Keratinocyte (primary cell): ENCODE measurements at regions not wholly inside any gene's neighbourhood (a gene's known extent, or its start where the extent isn't known, plus 50 kb on each side); places are given as distances from the start of the nearest gene placed in this dataset.

ENCODE experiments used
- CTCF ChIP-seq, 3 experiments: IDR thresholded peaks in 1 of 3; conservative IDR thresholded peaks in 1 of 3; optimal IDR thresholded peaks in 1 of 3; 2 replicates in 2 of 3; 3 replicates in 1 of 3; pipeline versions ENCODE3 to v1.5.1; 2011; ENCODE audit warnings: low read length in 3 of 3, mild to moderate bottlenecking in 3 of 3, moderate library complexity in 2 of 3, control low read depth in 1 of 3, inconsistent platforms in 1 of 3; ENCODE audit not compliant: insufficient read depth in 2 of 3; ENCODE audit errors: extremely low read depth in 1 of 3
- EZH2 ChIP-seq: IDR thresholded peaks from one replicate; pipeline ENCODE4 v1.6.1; 2012; ENCODE audit warnings: inconsistent platforms, mild to moderate bottlenecking, low read length, moderate library complexity

- no peak for TF ChIP-seq CTCF (optimal IDR thresholded peaks at IDR 0.05 in 1 of 3, IDR thresholded peaks at IDR 0.05 in 1 of 3, conservative IDR thresholded peaks at IDR 0.05 in 1 of 3; ENCODE audit: extremely low read depth in 1 of 3, insufficient read depth in 2 of 3, low read length in 3 of 3)
- TF ChIP-seq EZH2: no peak
Measured at GRCh38 chr3:163538387-163538786, 1539.9 kb downstream of the SI start.
